H1 (cell line): ENCODE measurements at regions not wholly inside any gene's neighbourhood (a gene's known extent, or its start where the extent isn't known, plus 50 kb on each side); places are given as distances from the start of the nearest gene placed in this dataset.

ENCODE experiments used
- CTCF ChIA-PET: fragments of 300-600 bp; sonication (Branson Sonifier 250); formaldehyde crosslinking; loops from one replicate; lab custom pipeline; 2021; ENCODE audit not compliant: partially characterized antibody; lab: Charles Lee
- POLR2A ChIA-PET: fragments of 300-600 bp; sonication (Branson Sonifier 250); formaldehyde crosslinking; loops from one replicate; lab custom pipeline; 2021; ENCODE audit warnings: inconsistent platforms; ENCODE audit not compliant: partially characterized antibody; lab: Charles Lee
- DNase-seq, 2 experiments: peaks; one replicate each; pipeline versions ENCODE4 v3.0.0 to v3.0.0-alpha.2; 2010 to 2022; ENCODE audit warnings: low spot score in 2 of 2, low read depth in 1 of 2, mixed read lengths in 1 of 2
- FAIRE-seq: peaks from 2 replicates; lab custom pipeline; 2011; peaks lifted over from hg19 to GRCh38; lab: Jason Lieb, UNC
- H2AFZ ChIP-seq: 2 replicates; pipeline ENCODE4 v1.8.1; 2012; ENCODE audit warnings: low read length, inconsistent platforms
- H2AK5ac ChIP-seq: 2 replicates; pipeline ENCODE4 v1.6.1; 2013; ENCODE audit warnings: low read depth, low read length
- H2BK120ac ChIP-seq: replicated peaks from 2 replicates; pipeline ENCODE3; 2013; ENCODE audit warnings: low read depth, low read length, inconsistent platforms
- H2BK12ac ChIP-seq: 2 replicates; pipeline ENCODE4 v1.6.1; 2013; ENCODE audit warnings: low read depth, low read length
- H2BK15ac ChIP-seq: 2 replicates; pipeline ENCODE4 v1.6.1; 2013; ENCODE audit warnings: low read length
- H2BK20ac ChIP-seq: 2 replicates; pipeline ENCODE4 v1.6.1; 2013; ENCODE audit warnings: low read length
- H2BK5ac ChIP-seq: 2 replicates; pipeline ENCODE4 v1.6.1; 2013; ENCODE audit warnings: low read depth, low read length
- H3K14ac ChIP-seq: 2 replicates; pipeline ENCODE4 v1.6.1; 2013; ENCODE audit warnings: inconsistent platforms; ENCODE audit not compliant: insufficient read length
- H3K18ac ChIP-seq: 2 replicates; pipeline ENCODE4 v1.6.1; 2013; ENCODE audit warnings: low read length; ENCODE audit errors: extremely low read depth
- H3K23ac ChIP-seq: 2 replicates; pipeline ENCODE4 v1.6.1; 2013; ENCODE audit warnings: inconsistent platforms; ENCODE audit not compliant: insufficient read length
- H3K23me2 ChIP-seq: 2 replicates; pipeline ENCODE4 v1.6.1; 2013; ENCODE audit warnings: low read depth, low read length
- H3K27ac ChIP-seq: 2 replicates; pipeline ENCODE4 v1.6.1; 2011; ENCODE audit warnings: low read depth, low read length, inconsistent platforms
- H3K27me3 ChIP-seq, 4 experiments: replicated peaks in 1 of 4; 1 replicate in 1 of 4; 2 replicates in 3 of 4; pipeline versions ENCODE4 v1.6.1 to v1.8.1; 2011 to 2013; ENCODE audit warnings: low read length in 3 of 4, mild to moderate bottlenecking in 3 of 4, inconsistent platforms in 2 of 4, mixed read lengths in 2 of 4, moderate library complexity in 1 of 4; ENCODE audit not compliant: control insufficient read depth in 3 of 4, insufficient read depth in 3 of 4; ENCODE audit errors: extremely low read depth in 1 of 4
- H3K36me3 ChIP-seq, 4 experiments: 2 replicates each; pipeline versions ENCODE4 v1.6.1 to v1.8.1; 2011 to 2013; ENCODE audit warnings: mild to moderate bottlenecking in 4 of 4, low read length in 3 of 4, moderate library complexity in 2 of 4, control low read depth in 1 of 4, inconsistent platforms in 1 of 4; ENCODE audit not compliant: insufficient read depth in 4 of 4, control insufficient read depth in 2 of 4
- H3K4ac ChIP-seq: replicated peaks from 2 replicates; pipeline ENCODE3; 2013; ENCODE audit warnings: low read length, low read depth, mixed read lengths, inconsistent platforms; ENCODE audit not compliant: insufficient read length
- H3K4me1 ChIP-seq, 4 experiments: replicated peaks in 1 of 4; 1 replicate in 1 of 4; 2 replicates in 3 of 4; pipeline versions ENCODE4 v1.6.1 to v1.8.1; 2011 to 2013; ENCODE audit warnings: low read length in 3 of 4, inconsistent platforms in 2 of 4, mixed read lengths in 1 of 4; ENCODE audit not compliant: insufficient read depth in 4 of 4, control insufficient read depth in 3 of 4
- H3K4me2 ChIP-seq, 2 experiments: 2 replicates each; pipeline versions ENCODE4 v1.6.1 to v1.8.1; 2011 to 2013; ENCODE audit warnings: low read depth in 2 of 2, low read length in 2 of 2, control low read depth in 1 of 2, inconsistent platforms in 1 of 2, mild to moderate bottlenecking in 1 of 2; ENCODE audit not compliant: insufficient read depth in 1 of 2
- H3K4me3 ChIP-seq, 4 experiments: fragments of 200-600, 300-600 bp in 1 of 4; sonication (generic), shearing (Covaris generic), sonication (Bioruptor Twin) in 1 of 4; 2 replicates each; pipeline versions ENCODE4 v1.5.1 to v1.8.1; 2011 to 2016; ENCODE audit warnings: low read length in 4 of 4, low read depth in 3 of 4, control low read depth in 2 of 4, inconsistent platforms in 2 of 4, mild to moderate bottlenecking in 2 of 4, mixed read lengths in 1 of 4, moderate library complexity in 1 of 4; ENCODE audit not compliant: insufficient read depth in 2 of 4; ENCODE audit errors: extremely low read depth in 1 of 4
- H3K56ac ChIP-seq: replicated peaks from 2 replicates; pipeline ENCODE3; 2013; ENCODE audit warnings: low read depth, mild to moderate bottlenecking, mixed read lengths, low read length, inconsistent platforms; ENCODE audit not compliant: insufficient read length
- H3K79me1 ChIP-seq: 2 replicates; pipeline ENCODE4 v1.6.1; 2013; ENCODE audit warnings: low read depth, low read length, control low read depth
- H3K79me2 ChIP-seq, 2 experiments: 2 replicates each; pipeline versions ENCODE4 v1.6.1 to v1.8.1; 2012 to 2013; ENCODE audit warnings: low read length in 2 of 2, mild to moderate bottlenecking in 2 of 2, inconsistent platforms in 1 of 2; ENCODE audit not compliant: insufficient read depth in 2 of 2, control insufficient read depth in 1 of 2
- H3K9ac ChIP-seq, 4 experiments: replicated peaks in 1 of 4; 1 replicate in 1 of 4; 2 replicates in 3 of 4; pipeline versions ENCODE4 v1.6.1 to v1.8.1; 2011 to 2013; ENCODE audit warnings: low read depth in 3 of 4, low read length in 3 of 4, control low read depth in 2 of 4, mild to moderate bottlenecking in 2 of 4, moderate library complexity in 2 of 4, inconsistent platforms in 1 of 4; ENCODE audit errors: extremely low read depth in 1 of 4
- H3K9me3 ChIP-seq, 2 experiments: 2 replicates each; pipeline versions ENCODE4 v1.6.1 to v1.8.1; 2012 to 2013; ENCODE audit warnings: mild to moderate bottlenecking in 2 of 2, moderate library complexity in 2 of 2, control low read depth in 1 of 2, inconsistent platforms in 1 of 2, low read depth in 1 of 2, low read length in 1 of 2, mixed read lengths in 1 of 2; ENCODE audit not compliant: insufficient read depth in 2 of 2
- H4K20me1 ChIP-seq, 2 experiments: replicated peaks in 1 of 2; 2 replicates each; pipeline versions ENCODE3 to v1.8.1; 2011 to 2013; ENCODE audit warnings: inconsistent platforms in 2 of 2, low read length in 2 of 2, mild to moderate bottlenecking in 1 of 2; ENCODE audit not compliant: insufficient read depth in 2 of 2, control insufficient read depth in 1 of 2
- H4K5ac ChIP-seq: 2 replicates; pipeline ENCODE4 v1.6.1; 2013; ENCODE audit warnings: low read length, low read depth, mixed read lengths, inconsistent platforms; ENCODE audit not compliant: insufficient read length
- H4K8ac ChIP-seq: 2 replicates; pipeline ENCODE4 v1.8.0; 2013; ENCODE audit warnings: mild to moderate bottlenecking, moderate library complexity, low read length, inconsistent platforms; ENCODE audit not compliant: insufficient read depth; ENCODE audit errors: extremely low read depth
- H4K91ac ChIP-seq: replicated peaks from 2 replicates; pipeline ENCODE3; 2013; ENCODE audit warnings: low read length, mixed read lengths, inconsistent platforms; ENCODE audit not compliant: insufficient read length
- CHD1 ChIP-seq: IDR thresholded peaks from 2 replicates; pipeline ENCODE4 v1.6.1; 2012; ENCODE audit warnings: low read depth, low read length, improper control_type of control experiment
- RAD21 ChIP-seq, 2 experiments: IDR thresholded peaks in 1 of 2; conservative IDR thresholded peaks in 1 of 2; 2 replicates each; pipeline ENCODE4 v1.6.1; 2011; ENCODE audit warnings: low read depth in 2 of 2, low read length in 2 of 2, improper control_type of control experiment in 1 of 2, inconsistent platforms in 1 of 2, mild to moderate bottlenecking in 1 of 2, moderate library complexity in 1 of 2
- WGBS, 2 experiments: shearing (Covaris generic) in 1 of 2; methylation state at CpG; one replicate each; pipeline versions ENCODE4 v1.1.6 to v1.1.7; 2013 to 2015; ENCODE audit warnings: low lambda C conversion rate in 2 of 2, mixed read lengths in 2 of 2, inconsistent platforms in 1 of 2, low coverage in 1 of 2, missing lambda C conversion rate in 1 of 2; ENCODE audit not compliant: insufficient replicate concordance in 2 of 2, insufficient coverage in 1 of 2, insufficient read length in 1 of 2; ENCODE audit errors: extremely low coverage in 1 of 2, missing lambda C conversion rate in 1 of 2; 5-methylcytosine and 5-hydroxymethylcytosine counted together
- TF ChIP-seq, protein P1 (sequence below), 3 experiments: IDR thresholded peaks; 1 replicate in 2 of 3; 2 replicates in 1 of 3; pipeline versions ENCODE4 v1.5.1 to v1.6.1; 2011; ENCODE audit warnings: low read length in 3 of 3, mild to moderate bottlenecking in 3 of 3, inconsistent platforms in 2 of 3, low read depth in 1 of 3, moderate library complexity in 1 of 3; ENCODE audit not compliant: insufficient read depth in 1 of 3; ENCODE audit errors: control extremely low read depth in 1 of 3

DNA sequence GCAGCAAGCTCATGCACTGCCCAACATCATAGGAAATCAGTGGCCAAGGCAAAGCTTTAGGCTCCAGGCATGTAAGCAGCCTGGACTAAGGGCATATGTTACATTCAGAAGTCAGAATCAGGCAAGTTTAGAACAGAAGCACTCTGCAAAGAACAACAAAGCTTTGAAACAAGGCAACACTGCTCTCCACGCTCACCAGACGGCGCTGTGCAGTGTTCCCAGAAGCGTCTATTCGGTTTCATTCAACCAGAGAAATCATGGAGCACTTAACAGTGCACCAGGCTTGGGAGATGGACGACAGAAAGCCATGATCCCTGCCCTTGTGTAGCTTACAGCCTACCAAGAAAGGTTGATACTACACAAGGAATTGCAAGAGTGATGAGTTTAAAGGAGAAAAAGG lies 555.8 kb downstream of the BUD13 start:
- ChIA-PET POLR2A (interaction anchor here (0.9 kb wide), 1 partner anchor 13 kb away, joined by 4 read pairs; no protein-coding TSS in a partner anchor), CTCF (interaction anchor here (0.6 to 8.1 kb wide), 42 partner anchors 10 to 604 kb away, joined by 3 to 162 read pairs (median 4); no protein-coding TSS in a partner anchor)
- no peaks in the 10 kb centered on the region; a peak in 1 of 7 replicates for H3K4me1 ChIP-seq
- H2AK5ac ChIP-seq = no peak overlapping the region
- no peak overlapping the region for H2AFZ ChIP-seq
- WGBS, 2 experiments = 32% methylated on average over 6 of the region's 6 CpGs; no CpG with 5 or more reads in 1 of the 2 experiments
- DNase-seq (no peak), FAIRE-seq (peak; percentile 28)
- no peak overlapping the region for H3K9ac ChIP-seq
- no peak overlapping the region for H4K91ac ChIP-seq
- H4K5ac ChIP-seq = no peak overlapping the region
- TF ChIP-seq RAD21 (IDR thresholded peaks at IDR 0.05 in 1 of 2, conservative IDR thresholded peaks at IDR 0.05 in 1 of 2; ENCODE audit: low read depth in 2 of 2, low read length in 2 of 2) (peak; percentile 52 to 59), CHD1 (no peak)
- TF ChIP-seq, protein P1, sequence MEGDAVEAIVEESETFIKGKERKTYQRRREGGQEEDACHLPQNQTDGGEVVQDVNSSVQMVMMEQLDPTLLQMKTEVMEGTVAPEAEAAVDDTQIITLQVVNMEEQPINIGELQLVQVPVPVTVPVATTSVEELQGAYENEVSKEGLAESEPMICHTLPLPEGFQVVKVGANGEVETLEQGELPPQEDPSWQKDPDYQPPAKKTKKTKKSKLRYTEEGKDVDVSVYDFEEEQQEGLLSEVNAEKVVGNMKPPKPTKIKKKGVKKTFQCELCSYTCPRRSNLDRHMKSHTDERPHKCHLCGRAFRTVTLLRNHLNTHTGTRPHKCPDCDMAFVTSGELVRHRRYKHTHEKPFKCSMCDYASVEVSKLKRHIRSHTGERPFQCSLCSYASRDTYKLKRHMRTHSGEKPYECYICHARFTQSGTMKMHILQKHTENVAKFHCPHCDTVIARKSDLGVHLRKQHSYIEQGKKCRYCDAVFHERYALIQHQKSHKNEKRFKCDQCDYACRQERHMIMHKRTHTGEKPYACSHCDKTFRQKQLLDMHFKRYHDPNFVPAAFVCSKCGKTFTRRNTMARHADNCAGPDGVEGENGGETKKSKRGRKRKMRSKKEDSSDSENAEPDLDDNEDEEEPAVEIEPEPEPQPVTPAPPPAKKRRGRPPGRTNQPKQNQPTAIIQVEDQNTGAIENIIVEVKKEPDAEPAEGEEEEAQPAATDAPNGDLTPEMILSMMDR (IDR thresholded peaks at IDR 0.05; ENCODE audit: control extremely low read depth in 1 of 3, insufficient read depth in 1 of 3, low read depth in 1 of 3, low read length in 3 of 3) = peak; percentile 44 to 74 (median 71)
- no peak overlapping the region for H3K4me3 ChIP-seq
- peaks cover 0 to 6% of the 10 kb centered on the region in 2 experiments for H4K20me1 ChIP-seq
- H3K79me2 ChIP-seq = no peaks in the 10 kb centered on the region
- no peak overlapping the region for H2BK12ac ChIP-seq
- no peak overlapping the region for H3K18ac ChIP-seq
- no peaks in the 10 kb centered on the region for H3K23me2 ChIP-seq
- H3K27me3 ChIP-seq = no peaks in the 10 kb centered on the region
- H3K9me3 ChIP-seq = peaks cover 3 to 4% of the 10 kb centered on the region in 2 experiments; a peak in 1 of 4 replicates
- H3K23ac ChIP-seq = no peak overlapping the region
- H3K14ac ChIP-seq = no peak overlapping the region
- no peak overlapping the region for H2BK120ac ChIP-seq
- H3K27ac ChIP-seq = no peak overlapping the region
- H3K4ac ChIP-seq = no peak overlapping the region
- no peak overlapping the region for H2BK5ac ChIP-seq
- no peak overlapping the region for H3K4me2 ChIP-seq
- H2BK15ac ChIP-seq = no peak overlapping the region
- H3K56ac ChIP-seq = no peak overlapping the region
- no peaks in the 10 kb centered on the region for H3K36me3 ChIP-seq
- no peaks in the 10 kb centered on the region for H3K79me1 ChIP-seq
- H4K8ac ChIP-seq = no peak overlapping the region
- H2BK20ac ChIP-seq = no peak overlapping the region
